ENCODE measurements at regions not wholly inside any gene's neighbourhood (a gene's known extent, or its start where the extent isn't known, plus 50 kb on each side); places are given as distances from the start of the nearest gene placed in this dataset.
"Not testable (repeated sequence)": the region's sequence is repeated elsewhere in the genome, so short reads cannot be mapped to it uniquely, and the experiment has no call there.

GRCh38 chr11:15837901-15838489 is 518.4 kb downstream of the SOX6 start:
- DNase-seq (ENCODE audit: low read depth, low spot score) = no peak

DNA sequence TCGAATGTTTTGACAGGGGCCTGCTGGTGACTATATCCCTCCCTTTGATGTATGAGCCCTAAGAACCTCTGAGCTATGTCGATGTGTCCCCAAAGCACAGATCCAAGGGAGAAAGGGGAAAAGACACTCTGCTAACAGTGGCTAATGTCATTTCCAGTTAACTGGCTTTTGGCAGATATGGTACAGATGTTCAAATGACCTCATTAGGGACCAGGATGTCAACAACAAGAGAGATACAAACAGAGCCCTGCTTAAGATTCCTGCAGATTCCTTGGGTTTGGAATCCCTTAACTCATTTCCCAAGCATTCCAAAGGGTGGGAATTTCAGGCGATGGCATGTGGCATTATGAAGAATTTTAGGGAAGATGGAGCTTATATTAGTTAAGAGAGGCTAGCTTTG is 517.3 kb downstream of the SOX6 start:
- DNase-seq (ENCODE audit: low read depth, low spot score) = no peak

GRCh38 chr11:15840966-15841365 is 515.4 kb downstream of the SOX6 start:
- DNase-seq (ENCODE audit: low read depth, low spot score) = no peak

DNA sequence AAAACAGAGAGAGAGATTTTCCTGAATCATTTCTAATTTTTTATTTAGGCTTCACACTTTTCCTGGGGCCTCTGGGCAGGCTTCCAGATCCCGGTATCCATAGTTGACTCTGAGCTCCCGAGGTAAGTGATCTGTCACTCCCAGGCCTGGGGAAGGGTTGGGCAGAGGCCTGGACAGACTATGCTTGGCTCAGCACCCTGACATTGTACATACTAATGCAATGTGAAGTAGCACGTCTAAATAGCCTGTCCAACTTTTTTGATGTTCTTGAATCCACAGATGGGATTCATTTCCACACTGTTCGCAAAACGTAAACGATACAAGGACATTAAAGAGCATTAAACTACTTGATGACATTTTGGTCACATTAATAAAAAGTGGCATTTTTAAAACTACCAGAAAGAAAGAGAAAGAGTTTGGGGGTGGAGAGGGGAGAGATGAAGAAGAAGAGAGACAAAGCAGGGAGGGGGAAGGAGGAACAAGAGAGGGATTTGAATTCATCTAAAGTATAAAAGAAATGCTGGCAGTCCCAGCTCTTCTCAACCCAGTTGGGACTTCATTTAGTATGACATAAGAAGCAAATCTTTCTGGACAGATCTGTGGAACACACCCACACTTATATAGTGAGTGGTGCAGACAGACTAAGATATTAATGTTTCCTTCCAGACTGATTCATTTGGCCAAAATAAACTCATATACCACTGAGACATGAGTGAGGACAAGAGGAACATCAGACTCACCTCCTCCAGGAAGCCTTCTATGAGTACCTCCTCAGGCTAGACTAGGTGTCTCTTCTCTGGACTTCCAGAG is 514.2 kb downstream of the SOX6 start:
- DNase-seq (ENCODE audit: low read depth, low spot score) = no peak

- DNase-seq (ENCODE audit: low read depth, low spot score) = no peak
Measured at GRCh38 chr11:15843309-15843872, 513.0 kb downstream of the SOX6 start.

GRCh38 chr11:15845261-15845660 is 511.1 kb downstream of the SOX6 start:
- DNase-seq (ENCODE audit: low read depth, low spot score) = no peak

- DNase-seq (ENCODE audit: low read depth, low spot score) = no peak
Measured at GRCh38 chr11:15848631-15849168, 507.6 kb downstream of the SOX6 start.

DNA sequence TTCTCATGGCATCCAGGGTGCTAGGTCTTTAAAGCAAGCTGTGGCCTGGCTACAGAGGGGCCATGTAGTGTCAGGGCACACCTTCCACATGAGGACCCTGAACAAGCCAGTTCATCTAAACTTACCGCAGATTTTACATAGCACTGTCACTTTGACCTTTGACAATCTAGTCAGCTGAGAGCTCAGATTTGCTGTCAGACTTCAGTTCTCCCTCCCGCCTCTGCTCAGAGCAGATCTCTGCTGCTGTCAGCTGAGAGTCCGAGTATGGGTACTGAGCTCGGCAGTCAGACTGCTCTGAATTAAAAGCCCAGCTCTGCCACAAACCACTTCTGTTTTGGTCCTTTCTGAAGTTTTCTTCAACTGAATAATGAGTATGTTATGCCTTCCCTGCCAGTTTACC is 507.1 kb downstream of the SOX6 start:
- no peak for DNase-seq (ENCODE audit: low read depth, low spot score)

DNA sequence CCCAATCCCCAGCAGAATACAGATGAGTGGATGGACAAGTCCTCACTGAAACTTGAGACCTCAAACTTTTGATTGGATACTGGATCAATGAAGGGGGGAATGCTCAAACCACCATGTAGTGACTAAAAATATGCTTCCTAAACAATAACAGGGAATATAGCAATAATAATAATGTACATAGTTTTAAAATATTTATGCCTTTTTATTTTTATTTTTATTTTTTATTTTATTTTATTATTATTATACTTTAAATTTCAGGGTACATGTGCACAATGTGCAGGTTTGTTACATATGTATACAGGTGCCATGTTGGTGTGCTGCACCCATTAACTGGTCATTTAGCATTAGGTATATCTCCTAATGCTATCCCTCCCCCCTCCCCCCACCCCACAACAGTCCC is 506.0 kb downstream of the SOX6 start:
- not testable (repeated sequence) for DNase-seq (ENCODE audit: low read depth, low spot score)

- DNase-seq (ENCODE audit: low read depth, low spot score) = no peak
Measured at GRCh38 chr11:15851051-15851498, 505.3 kb downstream of the SOX6 start.

GRCh38 chr11:15852179-15852578 is 504.2 kb downstream of the SOX6 start:
- no peak for DNase-seq (ENCODE audit: low read depth, low spot score)

DNA sequence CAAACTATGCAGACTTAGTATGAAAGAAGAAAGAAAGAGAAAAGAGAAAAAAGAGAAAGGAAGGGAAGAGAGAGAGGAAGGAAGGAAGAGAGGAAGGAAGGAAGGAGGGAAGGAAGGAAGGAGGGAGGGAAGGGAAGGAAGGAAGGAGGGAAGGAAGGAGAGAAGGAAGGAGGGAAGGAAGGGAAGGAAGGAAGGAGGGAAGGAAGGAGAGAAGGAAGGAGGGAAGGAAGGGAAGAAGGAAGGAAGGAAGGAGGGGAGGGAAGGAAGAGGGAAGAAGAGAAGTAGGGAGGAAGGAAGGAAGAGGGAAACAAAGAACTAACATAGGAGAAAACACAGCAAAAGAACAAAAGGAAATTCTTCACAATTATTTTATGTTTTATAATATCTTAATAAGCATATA is 502.1 kb downstream of the SOX6 start:
- DNase-seq (ENCODE audit: low read depth, low spot score) = no peak

- DNase-seq (ENCODE audit: low read depth, low spot score) = no peak
Measured at GRCh38 chr11:15858881-15859280, 497.5 kb downstream of the SOX6 start.

DNA sequence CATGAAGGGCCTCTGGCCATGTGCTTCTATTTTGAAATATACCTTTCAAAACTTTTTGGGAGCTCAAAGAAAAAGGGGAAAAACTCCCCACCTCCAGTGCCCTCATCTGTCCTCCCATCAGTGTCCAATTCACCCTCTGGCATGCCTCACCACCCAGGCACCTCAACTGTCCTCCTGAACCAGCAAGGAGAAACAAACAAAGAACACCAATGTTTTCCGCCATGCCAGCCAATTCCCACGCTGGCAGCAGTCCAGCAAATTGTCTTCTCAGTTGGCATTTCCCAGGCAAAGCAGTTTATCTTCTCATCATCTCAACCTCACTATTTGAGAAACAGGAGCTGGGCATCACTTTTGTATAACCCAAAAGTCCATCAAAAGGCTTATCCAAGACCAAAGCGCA is 496.9 kb downstream of the SOX6 start:
- DNase-seq (ENCODE audit: low read depth, low spot score) = no peak

- no peak for DNase-seq (ENCODE audit: low read depth, low spot score)
Measured at GRCh38 chr11:15861256-15861655, 495.1 kb downstream of the SOX6 start.

DNA sequence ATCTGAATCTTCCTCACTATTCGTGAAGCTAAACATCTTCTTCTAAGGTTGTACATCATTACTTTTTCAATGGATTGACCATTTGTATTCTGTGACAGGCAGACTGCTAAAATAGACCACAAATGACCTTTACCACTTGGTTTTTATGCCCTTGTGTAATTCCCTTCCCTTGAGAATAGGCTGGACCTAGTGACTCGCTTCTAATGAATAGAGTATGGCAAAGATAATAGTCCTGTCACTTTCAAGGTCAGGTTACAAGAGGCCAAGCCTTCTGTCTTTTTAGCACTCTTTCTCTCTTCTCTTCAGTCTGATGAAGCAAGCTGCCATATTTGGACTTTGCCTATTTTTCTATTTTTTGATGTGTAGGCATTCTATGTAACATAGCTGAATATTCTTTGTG is 492.9 kb downstream of the SOX6 start:
- no peak for DNase-seq (ENCODE audit: low read depth, low spot score)

GRCh38 chr11:15864026-15864805 is 492.1 kb downstream of the SOX6 start:
- DNase-seq (ENCODE audit: low read depth, low spot score) = no peak

DNA sequence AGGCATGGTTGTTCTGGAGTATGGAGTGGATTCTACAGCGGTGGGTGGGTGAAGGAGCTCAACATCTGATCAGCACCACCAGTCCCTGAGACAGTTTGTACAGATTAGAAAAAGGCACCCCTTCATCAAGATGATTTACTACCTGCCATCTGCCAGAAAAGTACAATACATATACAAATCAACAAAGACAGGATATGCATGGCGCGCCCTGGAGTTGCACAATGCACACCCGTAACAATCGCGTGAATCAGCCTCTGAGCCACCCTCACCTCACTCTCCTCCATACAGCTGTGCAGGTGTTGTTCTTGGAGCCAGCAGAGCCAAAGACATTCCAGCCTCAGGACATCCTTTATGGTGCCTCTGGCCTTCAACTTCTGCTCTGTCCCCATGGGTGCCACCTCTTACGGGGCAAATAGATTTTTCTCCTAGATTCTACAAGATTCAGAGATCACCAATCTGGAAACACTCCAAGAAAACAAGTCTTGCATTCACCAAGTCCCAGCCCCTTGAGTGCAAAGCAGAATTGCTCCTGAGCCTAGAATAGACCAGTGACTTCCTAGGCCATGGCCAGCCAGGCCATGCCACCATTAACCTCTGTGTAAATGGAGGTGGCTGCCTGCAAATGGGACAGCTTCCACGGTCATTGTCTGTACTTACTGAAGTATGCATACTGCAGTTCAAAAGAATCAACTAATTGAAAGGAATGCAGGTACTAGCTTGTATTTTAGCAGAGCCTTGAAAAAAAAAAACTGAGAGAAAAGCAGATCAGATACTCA is 490.9 kb downstream of the SOX6 start:
- DNase-seq (ENCODE audit: low read depth, low spot score) = no peak

DNA sequence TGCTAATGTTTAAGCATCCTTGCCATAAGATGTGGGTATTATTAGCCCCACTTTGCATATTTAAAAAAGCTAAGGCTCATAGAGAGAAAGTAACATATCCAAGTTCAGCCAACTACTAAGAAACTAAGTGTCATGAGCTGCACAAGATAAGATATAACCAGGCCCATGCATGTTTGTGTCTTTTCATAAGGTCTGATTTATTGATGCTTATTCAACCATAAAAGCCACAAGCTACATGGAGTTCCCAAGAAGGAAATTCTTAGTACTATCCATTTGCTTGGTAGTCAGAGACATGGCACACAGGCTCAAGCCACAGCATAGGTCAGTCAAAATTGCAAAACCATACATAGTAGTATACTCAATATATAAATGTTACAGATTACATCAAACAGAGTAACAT is 488.5 kb downstream of the SOX6 start:
- no peak for DNase-seq (ENCODE audit: low read depth, low spot score)

DNA sequence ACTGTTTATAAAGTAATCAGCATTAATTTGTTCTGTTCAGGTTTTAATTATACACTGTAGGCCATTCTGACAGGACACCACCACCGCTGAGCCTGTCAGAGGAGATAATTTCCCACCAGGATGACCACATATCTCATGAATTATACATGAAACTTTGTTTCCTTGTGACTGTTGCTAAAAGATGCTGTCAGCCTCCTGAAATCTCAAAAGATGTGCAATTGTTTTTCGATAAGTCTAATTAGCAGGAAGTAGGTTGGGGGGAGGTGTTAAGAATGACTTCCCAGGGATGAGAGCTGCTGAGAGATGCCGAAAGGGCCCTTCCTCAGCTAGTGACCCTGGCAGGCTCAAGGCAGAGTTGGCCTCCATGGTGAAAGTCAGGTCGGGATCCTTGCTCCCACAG is 485.4 kb downstream of the SOX6 start:
- DNase-seq (ENCODE audit: low read depth, low spot score) = no peak

Data from pulmonary artery endothelial cell (primary cell).